Endothelial cell of umbilical vein (primary cell): ENCODE measurements at regions not wholly inside any gene's neighbourhood (a gene's known extent, or its start where the extent isn't known, plus 50 kb on each side); places are given as distances from the start of the nearest gene placed in this dataset.

ENCODE experiments used
- BruUV-seq: library from RNA; stranded (reverse); fragments of 400-500 nt; replicated peaks from 2 replicates; lab custom pipeline; 2021; lab: Mats Ljungman, UMichigan
- CTCF ChIA-PET: fragments of 300-600, 350-600 bp; sonication (Branson Sonifier 250); formaldehyde crosslinking; loops from one replicate; lab custom pipeline; 2021; ENCODE audit warnings: antibody characterized with exemption, inconsistent platforms; lab: Charles Lee
- POLR2A ChIA-PET: fragments of 300-600, 350-600 bp; sonication (Branson Sonifier 250); formaldehyde crosslinking; loops from one replicate; lab custom pipeline; 2021; ENCODE audit warnings: antibody characterized with exemption, inconsistent platforms; lab: Charles Lee
- DNase-seq: peaks from one replicate; pipeline ENCODE4 v3.0.0-alpha.2; 2011; ENCODE audit warnings: low read depth, low spot score
- FAIRE-seq: peaks from 2 replicates; lab custom pipeline; 2011; peaks lifted over from hg19 to GRCh38; lab: Jason Lieb, UNC
- H2AFZ ChIP-seq: 2 replicates; pipeline ENCODE4 v1.6.0; 2012; ENCODE audit warnings: low read depth, low read length, control low read depth, inconsistent platforms
- H3K27ac ChIP-seq: 2 replicates; pipeline ENCODE4 v1.5.1; 2011; ENCODE audit warnings: low read depth, mild to moderate bottlenecking, control low read depth, low read length, moderate library complexity; ENCODE audit not compliant: insufficient read depth
- H3K27me3 ChIP-seq, 2 experiments: 2 replicates each; pipeline versions ENCODE4 v1.6.0 to v1.6.1; 2011; ENCODE audit warnings: low read length in 2 of 2, mixed read lengths in 1 of 2; ENCODE audit not compliant: control insufficient read depth in 2 of 2, insufficient read depth in 2 of 2
- H3K36me3 ChIP-seq, 2 experiments: 2 replicates in 1 of 2; 3 replicates in 1 of 2; pipeline ENCODE4 v1.5.1; 2011; ENCODE audit warnings: low read length in 2 of 2, mild to moderate bottlenecking in 1 of 2, moderate library complexity in 1 of 2; ENCODE audit not compliant: control insufficient read depth in 2 of 2, insufficient read depth in 2 of 2; ENCODE audit errors: extremely low read depth in 1 of 2
- H3K4me1 ChIP-seq: 3 replicates; pipeline ENCODE4 v1.5.1; 2011; ENCODE audit warnings: mild to moderate bottlenecking, low read length; ENCODE audit not compliant: control insufficient read depth, insufficient read depth; ENCODE audit errors: extremely low read depth
- H3K4me2 ChIP-seq: 2 replicates; pipeline ENCODE4 v1.6.1; 2011; ENCODE audit warnings: low read length, control low read depth, mixed read lengths; ENCODE audit not compliant: insufficient read depth
- H3K4me3 ChIP-seq, 3 experiments: fragments of 200-600 bp in 1 of 3; sonication (generic), shearing (Covaris generic) in 1 of 3; replicated peaks in 1 of 3; 2 replicates each; pipeline ENCODE4 v1.5.1; 2011 to 2016; ENCODE audit warnings: control low read depth in 3 of 3, low read length in 3 of 3, mild to moderate bottlenecking in 2 of 3, inconsistent platforms in 1 of 3, low read depth in 1 of 3, moderate library complexity in 1 of 3; ENCODE audit not compliant: insufficient read depth in 1 of 3
- H3K79me2 ChIP-seq: 2 replicates; pipeline ENCODE4 v1.6.0; 2012; ENCODE audit warnings: low read length, inconsistent platforms; ENCODE audit not compliant: control insufficient read depth, insufficient read depth
- H3K9ac ChIP-seq: replicated peaks from 2 replicates; pipeline ENCODE3; 2011; ENCODE audit warnings: low read length, control low read depth; ENCODE audit not compliant: insufficient read depth; ENCODE audit errors: extremely low read depth
- H3K9me1 ChIP-seq: replicated peaks from 3 replicates; pipeline ENCODE4 v1.6.0; 2011; ENCODE audit warnings: mild to moderate bottlenecking, low read length; ENCODE audit not compliant: control insufficient read depth, insufficient read depth; ENCODE audit errors: extremely low read depth
- H3K9me3 ChIP-seq: replicated peaks from 2 replicates; pipeline ENCODE4 v1.5.1; 2012; ENCODE audit warnings: low read length, inconsistent platforms; ENCODE audit not compliant: control insufficient read depth, insufficient read depth
- H4K20me1 ChIP-seq: replicated peaks from 2 replicates; pipeline ENCODE3; 2011; ENCODE audit warnings: mild to moderate bottlenecking, low read length; ENCODE audit not compliant: control insufficient read depth, insufficient read depth; ENCODE audit errors: extremely low read depth
- CTCF ChIP-seq, 2 donors: IDR thresholded peaks; 1 replicate in 1 of 2; 2 replicates in 1 of 2; pipeline ENCODE4 v1.5.1; 2011; ENCODE audit warnings: low read length in 2 of 2, mild to moderate bottlenecking in 2 of 2, moderate library complexity in 2 of 2, control low read depth in 1 of 2, inconsistent platforms in 1 of 2, low read depth in 1 of 2; ENCODE audit not compliant: insufficient read depth in 1 of 2; ENCODE audit errors: extremely low read depth in 1 of 2
- EZH2 ChIP-seq: IDR thresholded peaks from 2 replicates; pipeline ENCODE4 v1.6.1; 2012; ENCODE audit warnings: borderline replicate concordance, low read depth, mild to moderate bottlenecking, moderate library complexity, low read length, inconsistent platforms; ENCODE audit not compliant: severe bottlenecking
- FOS ChIP-seq: IDR thresholded peaks from 2 replicates; pipeline ENCODE4 v1.6.1; 2011; ENCODE audit warnings: mild to moderate bottlenecking, low read length, moderate library complexity, borderline replicate concordance; ENCODE audit not compliant: insufficient read depth
- GATA2 ChIP-seq: IDR thresholded peaks from 2 replicates; pipeline ENCODE4 v1.7.0; 2011; ENCODE audit warnings: low read depth, mild to moderate bottlenecking, moderate library complexity, mixed read lengths, low read length; ENCODE audit not compliant: insufficient read length, insufficient read depth
- JUN ChIP-seq: IDR thresholded peaks from 2 replicates; pipeline ENCODE4 v1.6.1; 2011; ENCODE audit warnings: borderline replicate concordance, low read depth; ENCODE audit not compliant: insufficient read length, insufficient read depth
- MYC ChIP-seq: IDR thresholded peaks from one replicate; pipeline ENCODE4 v1.6.1; 2011; ENCODE audit warnings: mild to moderate bottlenecking, low read depth, low read length
- POLR2A ChIP-seq: IDR thresholded peaks from 2 replicates; pipeline ENCODE4 v1.6.1; 2012; ENCODE audit warnings: low read depth, mild to moderate bottlenecking, control low read depth, low read length
- POLR2AphosphoS5 ChIP-seq: IDR thresholded peaks from 2 replicates; pipeline ENCODE4 v1.6.1; 2012; ENCODE audit warnings: low read depth, mild to moderate bottlenecking, control low read depth, low read length, moderate library complexity; ENCODE audit not compliant: insufficient read depth
- dilution Hi-C: fragments of 300-500 bp; cut with MboI; formaldehyde crosslinking; loops from one replicate; pipeline ENCODE4 v1.15.0; 2019; ENCODE audit warnings: low sequenced_read_pairs; ENCODE audit not compliant: extremely low pct_ligation_motif_present
- intact Hi-C: fragments of 100-400 bp; cut with micrococcal nuclease; formaldehyde crosslinking; loops from one replicate; pipeline ENCODE4 v1.10.0; 2022
- TF ChIP-seq, protein P1 (sequence below): IDR thresholded peaks from 2 replicates; pipeline ENCODE4 v1.6.1; 2011; ENCODE audit not compliant: insufficient read depth, insufficient read length

GRCh38 chr10:1802413-1802812 is 65.1 kb upstream of the ADARB2 start:
- CTCF ChIA-PET: no interaction called here

More at GRCh38 chr10:1802413-1802812, 65.1 kb upstream of the ADARB2 start:
- Histone ChIP-seq H3K9me3 (peaks cover 11% of the 10 kb centered on the region), H3K36me3 (no peaks in the 10 kb centered on the region), H3K4me3 (no peak overlapping the region), H4K20me1 (no peaks in the 10 kb centered on the region), H2AFZ (no peak overlapping the region), H3K9me1 (no peaks in the 10 kb centered on the region), H3K9ac (no peak overlapping the region), H3K4me1 (no peaks in the 10 kb centered on the region), H3K79me2 (no peaks in the 10 kb centered on the region), H3K27me3 (no peaks in the 10 kb centered on the region), H3K4me2 (no peak overlapping the region), H3K27ac (no peak overlapping the region)
- DNase-seq (no peak), FAIRE-seq (no peak)
- POLR2A ChIA-PET: no interaction called here
- dilution Hi-C loops: no loop called here
- TF ChIP-seq, protein P1, sequence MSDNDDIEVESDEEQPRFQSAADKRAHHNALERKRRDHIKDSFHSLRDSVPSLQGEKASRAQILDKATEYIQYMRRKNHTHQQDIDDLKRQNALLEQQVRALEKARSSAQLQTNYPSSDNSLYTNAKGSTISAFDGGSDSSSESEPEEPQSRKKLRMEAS: no peak
- TF ChIP-seq FOS: no peak
- no peak for TF ChIP-seq MYC
- TF ChIP-seq POLR2A: no peak
- no peak for TF ChIP-seq CTCF (IDR thresholded peaks at IDR 0.05; ENCODE audit: extremely low read depth in 1 of 2, insufficient read depth in 1 of 2, low read depth in 1 of 2, low read length in 2 of 2)
- TF ChIP-seq EZH2: no peak
- TF ChIP-seq GATA2: no peak
- no peak for TF ChIP-seq JUN
- TF ChIP-seq POLR2AphosphoS5: no peak
- intact Hi-C loops: no loop called here
- no TSS peak for BruUV-seq
